Astrocyte (in vitro differentiated cells and primary cell): ENCODE measurements at regions not wholly inside any gene's neighbourhood (a gene's known extent, or its start where the extent isn't known, plus 50 kb on each side); places are given as distances from the start of the nearest gene placed in this dataset.

Experiments used
- DNase-seq: peaks from one replicate; pipeline ENCODE4 v3.0.0-alpha.2; 2010; ENCODE audit warnings: low read depth
- FAIRE-seq: peaks from 2 replicates; lab custom pipeline; 2011; peaks lifted over from hg19 to GRCh38; lab: Jason Lieb, UNC
- H2AFZ ChIP-seq: 2 replicates; pipeline ENCODE4 v1.6.0; 2012; ENCODE audit warnings: low read depth, low read length, inconsistent platforms
- H3K27ac ChIP-seq: 2 replicates; pipeline ENCODE4 v1.5.1; 2011; ENCODE audit warnings: low read depth, low read length, inconsistent platforms
- H3K27me3 ChIP-seq: 2 replicates; pipeline ENCODE4 v1.6.0; 2011; ENCODE audit warnings: low read length, inconsistent platforms; ENCODE audit not compliant: insufficient read depth
- H3K36me3 ChIP-seq: 2 replicates; pipeline ENCODE4 v1.5.1; 2011; ENCODE audit warnings: low read length, inconsistent platforms; ENCODE audit not compliant: insufficient read depth
- H3K4me1 ChIP-seq: 2 replicates; pipeline ENCODE4 v1.5.1; 2011; ENCODE audit warnings: low read length, inconsistent platforms; ENCODE audit not compliant: insufficient read depth
- H3K4me2 ChIP-seq: 2 replicates; pipeline ENCODE4 v1.6.0; 2012; ENCODE audit warnings: low read length, inconsistent platforms
- H3K4me3 ChIP-seq: 2 replicates; pipeline ENCODE4 v1.5.1; 2011; ENCODE audit warnings: low read depth, mild to moderate bottlenecking, low read length, inconsistent platforms; ENCODE audit not compliant: insufficient read depth
- H3K79me2 ChIP-seq: 2 replicates; pipeline ENCODE4 v1.6.0; 2012; ENCODE audit warnings: mild to moderate bottlenecking, low read length, inconsistent platforms; ENCODE audit not compliant: insufficient read depth
- H3K9ac ChIP-seq: 2 replicates; pipeline ENCODE4 v1.6.0; 2012; ENCODE audit warnings: mild to moderate bottlenecking, low read length, inconsistent platforms
- H3K9me3 ChIP-seq: 2 replicates; pipeline ENCODE4 v1.5.1; 2012; ENCODE audit warnings: low read depth, mild to moderate bottlenecking, low read length, inconsistent platforms; ENCODE audit not compliant: insufficient read depth
- H4K20me1 ChIP-seq: 2 replicates; pipeline ENCODE4 v1.6.0; 2012; ENCODE audit warnings: low read length, inconsistent platforms; ENCODE audit not compliant: insufficient read depth
- H3K27ac Mint-ChIP-seq: one replicate; pipeline ENCODE4 v1.8.0; 2021; ENCODE audit warnings: mild to moderate bottlenecking, mixed read lengths; ENCODE audit not compliant: unreplicated experiment
- H3K27me3 Mint-ChIP-seq: one replicate; pipeline ENCODE4 v1.8.0; 2021; ENCODE audit warnings: low read depth, mixed read lengths; ENCODE audit not compliant: unreplicated experiment
- H3K36me3 Mint-ChIP-seq: one replicate; pipeline ENCODE4 v1.8.0; 2021; ENCODE audit warnings: low read depth, mixed read lengths; ENCODE audit not compliant: unreplicated experiment
- H3K4me1 Mint-ChIP-seq: one replicate; pipeline ENCODE4 v1.8.0; 2021; ENCODE audit warnings: low read depth, mixed read lengths; ENCODE audit not compliant: unreplicated experiment
- H3K4me3 Mint-ChIP-seq: one replicate; pipeline ENCODE4 v1.8.0; 2021; ENCODE audit warnings: mild to moderate bottlenecking, moderate library complexity, mixed read lengths; ENCODE audit not compliant: unreplicated experiment
- H3K9me3 Mint-ChIP-seq: one replicate; pipeline ENCODE4 v1.8.0; 2021; ENCODE audit warnings: mild to moderate bottlenecking, mixed read lengths; ENCODE audit not compliant: unreplicated experiment
- CTCF ChIP-seq: IDR thresholded peaks from 2 replicates; pipeline ENCODE4 v1.5.1; 2011; ENCODE audit warnings: low read depth, mild to moderate bottlenecking, inconsistent platforms, low read length, moderate library complexity; ENCODE audit not compliant: insufficient read depth
- EZH2 ChIP-seq: IDR thresholded peaks from 2 replicates; pipeline ENCODE4 v1.6.1; 2012; ENCODE audit warnings: mild to moderate bottlenecking, low read length, inconsistent platforms; ENCODE audit not compliant: insufficient read depth

GRCh38 chr3:178048768-178049167, 487.5 kb upstream of the KCNMB2 start:
- Histone ChIP-seq H2AFZ (no peak overlapping the region), H3K4me2 (no peak overlapping the region), H3K36me3 (no peaks in the 10 kb centered on the region), H3K9ac (no peak overlapping the region), H3K9me3 (no peaks in the 10 kb centered on the region), H3K4me3 (no peak overlapping the region), H3K27me3 (no peaks in the 10 kb centered on the region), H3K79me2 (no peaks in the 10 kb centered on the region), H4K20me1 (no peaks in the 10 kb centered on the region), H3K4me1 (no peaks in the 10 kb centered on the region), H3K27ac (no peak overlapping the region)
- Mint-ChIP-seq H3K27ac (no peak overlapping the region), H3K4me1 (no peaks in the 10 kb centered on the region), H3K9me3 (no peaks in the 10 kb centered on the region), H3K27me3 (no peaks in the 10 kb centered on the region), H3K36me3 (no peaks in the 10 kb centered on the region), H3K4me3 (no peak overlapping the region)
- no peak for DNase-seq
- no peak for FAIRE-seq
- TF ChIP-seq CTCF = no peak
- TF ChIP-seq EZH2 = no peak

GRCh38 chr3:178054471-178054870, 481.8 kb upstream of the KCNMB2 start:
- no peaks in the 10 kb centered on the region for H3K36me3 Mint-ChIP-seq
- DNase-seq = no peak
- H3K27ac Mint-ChIP-seq = no peak overlapping the region
- Histone ChIP-seq H3K27ac (no peak overlapping the region), H3K4me3 (no peak overlapping the region), H3K36me3 (no peaks in the 10 kb centered on the region), H3K9me3 (no peaks in the 10 kb centered on the region), H3K27me3 (no peaks in the 10 kb centered on the region), H3K4me1 (no peaks in the 10 kb centered on the region), H4K20me1 (no peaks in the 10 kb centered on the region), H2AFZ (peak overlapping the region; percentile 19), H3K4me2 (no peak overlapping the region), H3K79me2 (no peaks in the 10 kb centered on the region), H3K9ac (no peak overlapping the region)
- FAIRE-seq = no peak
- H3K4me3 Mint-ChIP-seq = no peak overlapping the region
- no peaks in the 10 kb centered on the region for H3K27me3 Mint-ChIP-seq
- no peaks in the 10 kb centered on the region for H3K9me3 Mint-ChIP-seq
- H3K4me1 Mint-ChIP-seq = no peaks in the 10 kb centered on the region
- TF ChIP-seq CTCF = no peak
- TF ChIP-seq EZH2 = no peak

GRCh38 chr3:178055939-178056338, 480.3 kb upstream of the KCNMB2 start:
- H3K27ac Mint-ChIP-seq = no peak overlapping the region
- DNase-seq (no peak), FAIRE-seq (peak; percentile 49)
- no peaks in the 10 kb centered on the region for H3K9me3 Mint-ChIP-seq
- H3K36me3 Mint-ChIP-seq = no peaks in the 10 kb centered on the region
- H3K4me3 Mint-ChIP-seq = no peak overlapping the region
- no peak overlapping the region for H3K27ac ChIP-seq
- H3K4me1 Mint-ChIP-seq = no peaks in the 10 kb centered on the region
- no peaks in the 10 kb centered on the region for H3K79me2 ChIP-seq
- no peaks in the 10 kb centered on the region for H3K36me3 ChIP-seq
- H2AFZ ChIP-seq = no peak overlapping the region
- no peaks in the 10 kb centered on the region for H3K27me3 Mint-ChIP-seq
- no peak overlapping the region for H3K9ac ChIP-seq
- no peak overlapping the region for H3K4me2 ChIP-seq
- no peaks in the 10 kb centered on the region for H3K27me3 ChIP-seq
- no peaks in the 10 kb centered on the region for H3K4me1 ChIP-seq
- H3K9me3 ChIP-seq = no peaks in the 10 kb centered on the region
- H4K20me1 ChIP-seq = no peaks in the 10 kb centered on the region
- no peak for TF ChIP-seq CTCF
- TF ChIP-seq EZH2 = no peak
- H3K4me3 ChIP-seq = no peak overlapping the region
